ENCODE measurements at regions not wholly inside any gene's neighbourhood (a gene's known extent, or its start where the extent isn't known, plus 50 kb on each side); places are given as distances from the start of the nearest gene placed in this dataset.

- H3K4me3 ChIP-seq (replicated peaks; ENCODE audit: insufficient read depth, low read length) = no peak overlapping the region
- no peak for DNase-seq (ENCODE audit: low read depth in 1 of 2, low spot score in 1 of 2)
- TF ChIP-seq CTCF (IDR thresholded peaks at IDR 0.05; ENCODE audit: insufficient read depth, low read length) (no peak), REST (IDR thresholded peaks at IDR 0.05; ENCODE audit: insufficient replicate concordance, low read depth) (no peak), POLR2AphosphoS5 (IDR thresholded peaks at IDR 0.05; ENCODE audit: low read depth) (no peak), GABPA (IDR thresholded peaks at IDR 0.05; ENCODE audit: low read depth) (no peak), SPI1 (IDR thresholded peaks at IDR 0.05; ENCODE audit: borderline replicate concordance, low read depth) (no peak)
- peaks cover 3% of the 10 kb centered on the region for H3K27me3 ChIP-seq (ENCODE audit: insufficient read depth, poor library complexity, severe bottlenecking)
- H3K27ac ChIP-seq (replicated peaks) = no peak overlapping the region
These were observed 260.5 kb downstream of the SPATA18 start for GRCh38 chr4:52311464-52312125.

- no peak for DNase-seq (ENCODE audit: low read depth in 1 of 2, low spot score in 1 of 2)
- TF ChIP-seq POLR2AphosphoS5 (IDR thresholded peaks at IDR 0.05; ENCODE audit: low read depth) = no peak
- no peak for TF ChIP-seq SPI1 (IDR thresholded peaks at IDR 0.05; ENCODE audit: borderline replicate concordance, low read depth)
- Histone ChIP-seq H3K4me3 (replicated peaks; ENCODE audit: insufficient read depth, low read length) (no peak overlapping the region), H3K27ac (replicated peaks) (no peak overlapping the region), H3K27me3 (ENCODE audit: insufficient read depth, poor library complexity, severe bottlenecking) (peaks cover 3% of the 10 kb centered on the region)
These were observed 261.6 kb downstream of the SPATA18 start for GRCh38 chr4:52312722-52313121.

GRCh38 chr4:52317361-52317879, 266.3 kb downstream of the SPATA18 start:
- H3K4me3 ChIP-seq (replicated peaks; ENCODE audit: insufficient read depth, low read length) = no peak overlapping the region
- no peak for TF ChIP-seq CTCF (IDR thresholded peaks at IDR 0.05; ENCODE audit: insufficient read depth, low read length)
- no peak for TF ChIP-seq GABPA (IDR thresholded peaks at IDR 0.05; ENCODE audit: low read depth)
- TF ChIP-seq REST (IDR thresholded peaks at IDR 0.05; ENCODE audit: insufficient replicate concordance, low read depth) = no peak
- no peak for TF ChIP-seq SPI1 (IDR thresholded peaks at IDR 0.05; ENCODE audit: borderline replicate concordance, low read depth)
- TF ChIP-seq POLR2AphosphoS5 (IDR thresholded peaks at IDR 0.05; ENCODE audit: low read depth) = no peak
- no peak for DNase-seq (ENCODE audit: low read depth in 1 of 2, low spot score in 1 of 2)
- no peaks in the 10 kb centered on the region for H3K27me3 ChIP-seq (ENCODE audit: insufficient read depth, poor library complexity, severe bottlenecking)
- H3K27ac ChIP-seq (replicated peaks) = no peak overlapping the region

- Histone ChIP-seq H3K27me3 (ENCODE audit: insufficient read depth, poor library complexity, severe bottlenecking) (no peaks in the 10 kb centered on the region), H3K4me3 (replicated peaks; ENCODE audit: insufficient read depth, low read length) (no peak overlapping the region), H3K27ac (replicated peaks) (no peak overlapping the region)
- no peak for TF ChIP-seq GABPA (IDR thresholded peaks at IDR 0.05; ENCODE audit: low read depth)
- no peak for DNase-seq (ENCODE audit: low read depth in 1 of 2, low spot score in 1 of 2)
These were observed 266.9 kb downstream of the SPATA18 start for GRCh38 chr4:52317981-52318380.

- Histone ChIP-seq H3K4me3 (replicated peaks; ENCODE audit: insufficient read depth, low read length) (no peak overlapping the region), H3K27me3 (ENCODE audit: insufficient read depth, poor library complexity, severe bottlenecking) (no peaks in the 10 kb centered on the region), H3K27ac (replicated peaks) (no peak overlapping the region)
- no peak for DNase-seq (ENCODE audit: low read depth in 1 of 2, low spot score in 1 of 2)
- TF ChIP-seq GABPA (IDR thresholded peaks at IDR 0.05; ENCODE audit: low read depth) (no peak), POLR2AphosphoS5 (IDR thresholded peaks at IDR 0.05; ENCODE audit: low read depth) (no peak), CTCF (IDR thresholded peaks at IDR 0.05; ENCODE audit: insufficient read depth, low read length) (no peak), REST (IDR thresholded peaks at IDR 0.05; ENCODE audit: insufficient replicate concordance, low read depth) (no peak)
These were observed 278.8 kb downstream of the SPATA18 start for GRCh38 chr4:52329894-52330293.
